ENCODE measurements at regions not wholly inside any gene's neighbourhood (a gene's known extent, or its start where the extent isn't known, plus 50 kb on each side); places are given as distances from the start of the nearest gene placed in this dataset.

DNA sequence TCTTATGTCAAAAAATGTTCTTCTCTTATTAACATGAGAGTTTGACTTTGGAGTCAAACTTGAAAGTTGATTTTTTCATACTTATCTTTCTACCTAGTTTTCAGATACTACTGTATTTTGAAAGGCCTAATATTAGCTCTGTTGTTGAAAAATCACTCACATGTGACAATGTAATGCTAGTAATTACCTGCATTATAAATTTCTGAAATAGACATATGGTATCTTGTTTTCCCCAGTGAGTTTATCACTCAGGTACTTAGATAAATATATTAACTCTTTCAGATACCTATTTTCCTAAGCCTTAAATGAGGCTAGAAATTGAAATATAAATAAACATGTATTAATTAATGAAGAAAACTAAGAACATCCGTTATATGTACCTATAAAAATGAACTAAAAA is 2089.3 kb downstream of the MAT2B start (continued):
- no peak for TF ChIP-seq NKRF (conservative IDR thresholded peaks at IDR 0.05)

DNA sequence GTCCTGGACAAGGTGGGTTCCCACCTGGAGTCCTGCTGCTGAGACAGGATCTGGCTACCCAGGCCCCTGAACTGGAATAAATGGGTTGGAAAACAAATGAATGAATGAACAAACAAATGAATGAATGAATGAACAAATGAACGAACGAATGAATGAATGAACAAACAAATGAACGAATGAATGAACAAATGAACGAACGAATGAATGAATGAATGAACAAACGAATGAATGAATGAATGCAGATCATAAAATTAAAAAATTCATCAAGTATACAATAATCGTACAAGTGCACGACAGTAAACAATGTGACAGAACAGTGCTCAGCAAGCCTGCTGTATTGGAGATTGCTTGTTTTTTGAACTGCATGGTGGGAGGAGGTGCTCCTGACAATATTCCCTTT is 2097.1 kb downstream of the MAT2B start:
- RAD21 ChIA-PET (ENCODE audit: unreplicated experiment) = no interaction called here
- CTCF ChIA-PET = no interaction called here

More for the DNA sequence above, 2097.1 kb downstream of the MAT2B start:
- Histone ChIP-seq H3K4me2 (ENCODE audit: control insufficient read depth, insufficient read depth) (no peak overlapping the region), H3K4me1 (ENCODE audit: control insufficient read depth, insufficient read depth, low read length) (no peaks in the 10 kb centered on the region), H3K36me3 (ENCODE audit: control insufficient read depth in 2 of 2, insufficient read depth in 2 of 2, low read length in 1 of 2) (no peaks in the 10 kb centered on the region), H3K27ac (ENCODE audit: control insufficient read depth, insufficient read depth) (no peak overlapping the region), H3K27me3 (replicated peaks in 1 of 2; ENCODE audit: control insufficient read depth in 2 of 2, insufficient read depth in 2 of 2, low read length in 1 of 2) (no peaks in the 10 kb centered on the region; a peak in 1 of 4 replicates), H3K79me2 (ENCODE audit: control insufficient read depth, insufficient read depth, low read length) (no peaks in the 10 kb centered on the region), H2AFZ (ENCODE audit: control insufficient read depth, low read depth, low read length) (no peak overlapping the region), H3K4me3 (no peak overlapping the region), H3K9me3 (replicated peaks; ENCODE audit: control insufficient read depth, insufficient read depth, low read length) (no peaks in the 10 kb centered on the region), H4K20me1 (ENCODE audit: control insufficient read depth, insufficient read depth) (no peaks in the 10 kb centered on the region), H3K9ac (ENCODE audit: control insufficient read depth, insufficient read depth, low read length) (no peak overlapping the region)
- ATAC-seq (no peak), FAIRE-seq (no peak), DNase-seq (ENCODE audit: low read depth, low spot score) (no peak)
- intact Hi-C loops (cut with micrococcal nuclease; ENCODE audit: unreplicated experiment) (no loop called here), in situ Hi-C loops (cut with MboI) (no loop called here)
- TF ChIP-seq SMAD5 (IDR thresholded peaks at IDR 0.05; ENCODE audit: low read depth) (no peak), ZNF24 (IDR thresholded peaks at IDR 0.05) (peak; percentile 95), CTCF (IDR thresholded peaks at IDR 0.05 in 2 of 3, conservative IDR thresholded peaks at IDR 0.05 in 1 of 3; ENCODE audit: control insufficient read depth in 2 of 3, extremely low read depth in 1 of 3, insufficient read depth in 1 of 3, low read depth in 3 of 3, low read length in 3 of 3) (no peak), CREB1 (IDR thresholded peaks at IDR 0.05; ENCODE audit: low read depth) (no peak)
- TF ChIP-seq, protein P1, sequence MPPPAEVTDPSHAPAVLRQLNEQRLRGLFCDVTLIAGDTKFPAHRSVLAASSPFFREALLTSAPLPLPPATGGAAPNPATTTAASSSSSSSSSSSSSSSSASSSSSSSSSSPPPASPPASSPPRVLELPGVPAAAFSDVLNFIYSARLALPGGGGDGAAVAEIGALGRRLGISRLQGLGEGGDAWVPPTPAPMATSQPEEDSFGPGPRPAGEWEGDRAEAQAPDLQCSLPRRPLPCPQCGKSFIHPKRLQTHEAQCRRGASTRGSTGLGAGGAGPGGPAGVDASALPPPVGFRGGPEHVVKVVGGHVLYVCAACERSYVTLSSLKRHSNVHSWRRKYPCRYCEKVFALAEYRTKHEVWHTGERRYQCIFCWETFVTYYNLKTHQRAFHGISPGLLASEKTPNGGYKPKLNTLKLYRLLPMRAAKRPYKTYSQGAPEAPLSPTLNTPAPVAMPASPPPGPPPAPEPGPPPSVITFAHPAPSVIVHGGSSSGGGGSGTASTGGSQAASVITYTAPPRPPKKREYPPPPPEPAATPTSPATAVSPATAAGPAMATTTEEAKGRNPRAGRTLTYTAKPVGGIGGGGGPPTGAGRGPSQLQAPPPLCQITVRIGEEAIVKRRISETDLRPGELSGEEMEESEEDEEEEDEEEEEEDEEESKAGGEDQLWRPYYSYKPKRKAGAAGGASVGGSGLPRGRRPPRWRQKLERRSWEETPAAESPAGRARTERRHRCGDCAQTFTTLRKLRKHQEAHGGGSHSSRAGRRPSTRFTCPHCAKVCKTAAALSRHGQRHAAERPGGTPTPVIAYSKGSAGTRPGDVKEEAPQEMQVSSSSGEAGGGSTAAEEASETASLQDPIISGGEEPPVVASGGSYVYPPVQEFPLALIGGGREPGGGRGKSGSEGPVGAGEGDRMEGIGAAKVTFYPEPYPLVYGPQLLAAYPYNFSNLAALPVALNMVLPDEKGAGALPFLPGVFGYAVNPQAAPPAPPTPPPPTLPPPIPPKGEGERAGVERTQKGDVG (CRISPR knock-in tag; IDR thresholded peaks at IDR 0.05) = no peak
- 26% methylated on average over 8 of the region's 8 CpGs for WGBS (ENCODE audit: insufficient coverage, insufficient replicate concordance, low lambda C conversion rate, missing lambda C conversion rate)
- SMC1A ChIA-PET (ENCODE audit: uncharacterized antibody, unreplicated experiment) = no interaction called here
- POLR2A ChIA-PET = no interaction called here
- no TSS peak for BruUV-seq (replicated peaks)

All from GM12878 (cell line).